SK-N-SH (cell line): ENCODE measurements at regions not wholly inside any gene's neighbourhood (a gene's known extent, or its start where the extent isn't known, plus 50 kb on each side); places are given as distances from the start of the nearest gene placed in this dataset.

ENCODE experiments used
- CTCF ChIA-PET: fragments of 300-600, 350-600 bp; formaldehyde crosslinking; extraction: SDS; loops from one replicate; lab custom pipeline; 2021; lab: Yijun Ruan, JAX
- POLR2A ChIA-PET: fragments of 350-600 bp; sonication (Branson Sonifier 250); formaldehyde crosslinking; extraction: SDS; loops from one replicate; lab custom pipeline; 2020; ENCODE audit warnings: antibody characterized with exemption, inconsistent platforms; lab: Yijun Ruan, JAX
- DNase-seq: peaks from one replicate; pipeline ENCODE4 v3.0.0; 2012
- H2AFZ ChIP-seq: fragments of 200-600 bp; sonication (generic); 2 replicates; pipeline ENCODE4 v1.8.1; 2016; ENCODE audit warnings: antibody characterized with exemption, mild to moderate bottlenecking, low read depth
- H3F3A ChIP-seq: fragments of 200-600 bp; sonication (generic); replicated peaks from 2 replicates; pipeline ENCODE3; 2016; ENCODE audit warnings: antibody characterized with exemption, mild to moderate bottlenecking; ENCODE audit not compliant: insufficient read depth
- H3K27ac ChIP-seq, 2 experiments: fragments of 200-500 bp in 1 of 2; fragments of 200-600 bp in 1 of 2; sonication (Bioruptor generic) in 1 of 2; sonication (generic), shearing (Covaris generic) in 1 of 2; 2 replicates each; pipeline versions ENCODE4 v1.5.1 to v1.6.1; 2014 to 2016; ENCODE audit warnings: low read depth in 2 of 2, inconsistent platforms in 1 of 2, low read length in 1 of 2, mild to moderate bottlenecking in 1 of 2, mixed read lengths in 1 of 2
- H3K27me3 ChIP-seq: fragments of 200-600 bp; sonication (generic), shearing (Covaris generic); 2 replicates; pipeline ENCODE4 v1.6.1; 2016; ENCODE audit warnings: mixed run types; ENCODE audit not compliant: insufficient read depth
- H3K36me3 ChIP-seq, 2 experiments: fragments of 200-500 bp in 1 of 2; fragments of 200-600 bp in 1 of 2; sonication (Bioruptor generic) in 1 of 2; sonication (generic) in 1 of 2; replicated peaks in 1 of 2; 2 replicates each; pipeline versions ENCODE3 to v1.5.1; 2014 to 2016; ENCODE audit warnings: low read length in 1 of 2, mild to moderate bottlenecking in 1 of 2; ENCODE audit not compliant: insufficient read depth in 2 of 2, control insufficient read depth in 1 of 2
- H3K4me1 ChIP-seq, 2 experiments: fragments of 200-500 bp in 1 of 2; fragments of 200-600 bp in 1 of 2; sonication (Bioruptor generic) in 1 of 2; sonication (generic), shearing (Covaris generic) in 1 of 2; 2 replicates each; pipeline versions ENCODE4 v1.5.1 to v1.6.1; 2014 to 2016; ENCODE audit warnings: low read depth in 1 of 2, low read length in 1 of 2, mixed run types in 1 of 2; ENCODE audit not compliant: insufficient read depth in 2 of 2, control insufficient read depth in 1 of 2
- H3K4me2 ChIP-seq: fragments of 200-600 bp; sonication (generic), shearing (Covaris generic); 2 replicates; pipeline ENCODE4 v1.6.1; 2017; ENCODE audit warnings: mixed run types
- H3K4me3 ChIP-seq, 2 experiments: fragments of 200-500 bp in 1 of 2; fragments of 200-600 bp in 1 of 2; sonication (Bioruptor generic) in 1 of 2; sonication (generic), shearing (Covaris generic) in 1 of 2; 2 replicates each; pipeline versions ENCODE4 v1.5.1 to v1.8.1; 2014 to 2016; ENCODE audit warnings: low read depth in 2 of 2, inconsistent platforms in 1 of 2, low read length in 1 of 2, mild to moderate bottlenecking in 1 of 2, mixed read lengths in 1 of 2, moderate library complexity in 1 of 2
- H3K79me2 ChIP-seq: fragments of 200-600 bp; sonication (generic); 2 replicates; pipeline ENCODE4 v1.8.1; 2017; ENCODE audit warnings: mild to moderate bottlenecking; ENCODE audit not compliant: insufficient read depth
- H3K9ac ChIP-seq: fragments of 200-600 bp; sonication (generic); 2 replicates; pipeline ENCODE4 v1.6.1; 2017; ENCODE audit warnings: mixed run types
- H3K9me2 ChIP-seq: fragments of 200-600 bp; sonication (generic); 2 replicates; pipeline ENCODE4 v1.6.1; 2017; ENCODE audit warnings: mixed run types
- H3K9me3 ChIP-seq: fragments of 200-600 bp; sonication (generic); 2 replicates; pipeline ENCODE4 v1.6.1; 2017; ENCODE audit warnings: mixed run types, mild to moderate bottlenecking, moderate library complexity
- H4K20me1 ChIP-seq: fragments of 200-600 bp; sonication (generic); 2 replicates; pipeline ENCODE4 v1.6.1; 2017; ENCODE audit warnings: mild to moderate bottlenecking, mixed run types; ENCODE audit not compliant: insufficient read depth
- ELF1 ChIP-seq: IDR thresholded peaks from 2 replicates; pipeline ENCODE4 v1.4.0; 2012
- EZH2phosphoT487 ChIP-seq: fragments of 200-600 bp; sonication (generic); IDR thresholded peaks from 2 replicates; pipeline ENCODE4 v1.6.1; 2017; ENCODE audit warnings: low read depth, mixed run types, mild to moderate bottlenecking, antibody characterized with exemption, moderate library complexity, borderline replicate concordance
- FOXJ3 ChIP-seq: sonication (generic); formaldehyde crosslinking; IDR thresholded peaks from 2 replicates; pipeline ENCODE4 v1.5.1; 2020; ENCODE audit warnings: mild to moderate bottlenecking, missing genetic modification reagents
- GATA2 ChIP-seq: sonication (generic); formaldehyde crosslinking; IDR thresholded peaks from 2 replicates; pipeline ENCODE4 v1.5.0; 2020; ENCODE audit warnings: mild to moderate bottlenecking, missing genetic modification reagents
- IRF3 ChIP-seq: fragments of 150-350 bp; IDR thresholded peaks from 2 replicates; pipeline ENCODE4 v1.6.1; 2016; ENCODE audit warnings: mild to moderate bottlenecking, low read depth, low read length
- NFIC ChIP-seq: IDR thresholded peaks from 2 replicates; pipeline ENCODE4 v1.4.0; 2012; ENCODE audit warnings: borderline replicate concordance
- PBX3 ChIP-seq: IDR thresholded peaks from 2 replicates; pipeline ENCODE4; 2012
- RCOR1 ChIP-seq: fragments of 150-350 bp; IDR thresholded peaks from 2 replicates; pipeline ENCODE4 v1.6.1; 2017; ENCODE audit warnings: antibody characterized with exemption, low read length
- RFX5 ChIP-seq: IDR thresholded peaks from 2 replicates; pipeline ENCODE4 v1.6.1; 2012; ENCODE audit warnings: mild to moderate bottlenecking, improper control_type of control experiment, low read length
- RXRA ChIP-seq: IDR thresholded peaks from 2 replicates; pipeline ENCODE4 v1.4.0; 2012; ENCODE audit warnings: low read depth, mild to moderate bottlenecking, borderline replicate concordance
- TCF12 ChIP-seq: IDR thresholded peaks from 2 replicates; pipeline ENCODE4 v1.4.0; 2012
- WGBS: methylation state at CpG from one replicate; pipeline ENCODE4 v1.1.6; 2017; ENCODE audit warnings: low lambda C conversion rate; 5-methylcytosine and 5-hydroxymethylcytosine counted together
- TF ChIP-seq, protein P1 (sequence below): fragments of 200-600 bp; sonication (generic); IDR thresholded peaks from 2 replicates; pipeline ENCODE4 v1.6.1; 2017; ENCODE audit warnings: antibody characterized with exemption, mild to moderate bottlenecking, moderate library complexity
- TF ChIP-seq, protein P2 (sequence below): IDR thresholded peaks from 2 replicates; pipeline ENCODE4 v1.4.0; 2012; ENCODE audit warnings: low read depth, borderline replicate concordance

DNA sequence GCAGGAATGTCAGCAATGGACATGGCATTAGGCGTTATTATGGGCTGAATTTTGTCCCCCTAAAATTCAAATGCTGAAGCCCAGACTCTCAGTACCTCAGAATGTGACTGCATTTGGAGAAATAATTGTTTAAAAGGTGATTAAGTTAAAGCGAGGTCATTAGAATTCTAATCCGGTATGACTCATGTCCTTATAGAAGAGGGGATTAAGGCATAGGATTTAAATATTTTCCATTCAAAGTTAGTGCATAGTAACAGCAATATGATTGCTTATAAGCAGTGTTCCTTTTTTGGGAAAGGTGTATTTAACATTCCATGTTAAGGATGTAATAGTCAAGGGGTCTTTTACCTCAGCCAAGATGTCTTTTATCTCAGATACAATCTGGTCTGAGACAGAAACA is 95.5 kb downstream of the NHLRC3 start (continued):
- TF ChIP-seq, protein P1, sequence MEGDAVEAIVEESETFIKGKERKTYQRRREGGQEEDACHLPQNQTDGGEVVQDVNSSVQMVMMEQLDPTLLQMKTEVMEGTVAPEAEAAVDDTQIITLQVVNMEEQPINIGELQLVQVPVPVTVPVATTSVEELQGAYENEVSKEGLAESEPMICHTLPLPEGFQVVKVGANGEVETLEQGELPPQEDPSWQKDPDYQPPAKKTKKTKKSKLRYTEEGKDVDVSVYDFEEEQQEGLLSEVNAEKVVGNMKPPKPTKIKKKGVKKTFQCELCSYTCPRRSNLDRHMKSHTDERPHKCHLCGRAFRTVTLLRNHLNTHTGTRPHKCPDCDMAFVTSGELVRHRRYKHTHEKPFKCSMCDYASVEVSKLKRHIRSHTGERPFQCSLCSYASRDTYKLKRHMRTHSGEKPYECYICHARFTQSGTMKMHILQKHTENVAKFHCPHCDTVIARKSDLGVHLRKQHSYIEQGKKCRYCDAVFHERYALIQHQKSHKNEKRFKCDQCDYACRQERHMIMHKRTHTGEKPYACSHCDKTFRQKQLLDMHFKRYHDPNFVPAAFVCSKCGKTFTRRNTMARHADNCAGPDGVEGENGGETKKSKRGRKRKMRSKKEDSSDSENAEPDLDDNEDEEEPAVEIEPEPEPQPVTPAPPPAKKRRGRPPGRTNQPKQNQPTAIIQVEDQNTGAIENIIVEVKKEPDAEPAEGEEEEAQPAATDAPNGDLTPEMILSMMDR: no peak
- TF ChIP-seq, protein P2, sequence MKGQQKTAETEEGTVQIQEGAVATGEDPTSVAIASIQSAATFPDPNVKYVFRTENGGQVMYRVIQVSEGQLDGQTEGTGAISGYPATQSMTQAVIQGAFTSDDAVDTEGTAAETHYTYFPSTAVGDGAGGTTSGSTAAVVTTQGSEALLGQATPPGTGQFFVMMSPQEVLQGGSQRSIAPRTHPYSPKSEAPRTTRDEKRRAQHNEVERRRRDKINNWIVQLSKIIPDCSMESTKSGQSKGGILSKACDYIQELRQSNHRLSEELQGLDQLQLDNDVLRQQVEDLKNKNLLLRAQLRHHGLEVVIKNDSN: no peak

GRCh38 chr13:39134574-39134973 is 96.3 kb downstream of the NHLRC3 start:
- Histone ChIP-seq H4K20me1 (no peaks in the 10 kb centered on the region), H3K9me3 (no peaks in the 10 kb centered on the region), H2AFZ (no peak overlapping the region), H3K79me2 (no peaks in the 10 kb centered on the region), H3K36me3 (no peaks in the 10 kb centered on the region), H3K9ac (no peak overlapping the region), H3K4me1 (no peaks in the 10 kb centered on the region), H3K27ac (no peak overlapping the region), H3K27me3 (no peaks in the 10 kb centered on the region), H3F3A (no peaks in the 10 kb centered on the region), H3K9me2 (no peaks in the 10 kb centered on the region), H3K4me2 (no peak overlapping the region), H3K4me3 (no peak overlapping the region)
- TF ChIP-seq, protein P1: no peak
- TF ChIP-seq IRF3: no peak
- TF ChIP-seq PBX3: no peak
- TF ChIP-seq GATA2: no peak
- no peak for TF ChIP-seq RCOR1
- no peak for TF ChIP-seq FOXJ3
- TF ChIP-seq TCF12: no peak
- TF ChIP-seq EZH2phosphoT487: no peak
- no peak for TF ChIP-seq RFX5
- TF ChIP-seq ELF1: no peak
- no peak for TF ChIP-seq RXRA
- no peak for TF ChIP-seq NFIC
- ChIA-PET CTCF (no interaction called here), POLR2A (no interaction called here)
- no peak for DNase-seq
- 69% methylated on average over 5 of the region's 5 CpGs for WGBS
